Keratinocyte (primary cell): ENCODE measurements at regions not wholly inside any gene's neighbourhood (a gene's known extent, or its start where the extent isn't known, plus 50 kb on each side); places are given as distances from the start of the nearest gene placed in this dataset.

Experiments
- DNase-seq: peaks from one replicate; pipeline ENCODE4 v3.0.0-alpha.2; 2011; ENCODE audit warnings: low read depth, missing footprints, low spot score
- FAIRE-seq: peaks from 2 replicates; lab custom pipeline; 2011; peaks lifted over from hg19 to GRCh38; lab: Jason Lieb, UNC
- H2AFZ ChIP-seq: 2 replicates; pipeline ENCODE4 v1.6.0; 2012; ENCODE audit warnings: low read length, control low read depth, inconsistent platforms; ENCODE audit not compliant: control insufficient read depth
- H3K27ac ChIP-seq: 2 replicates; pipeline ENCODE4 v1.5.1; 2011; ENCODE audit warnings: low read length; ENCODE audit not compliant: control insufficient read depth, insufficient read depth
- H3K27me3 ChIP-seq: 3 replicates; pipeline ENCODE4 v1.6.0; 2011; ENCODE audit warnings: low read length; ENCODE audit not compliant: control insufficient read depth, insufficient read depth; ENCODE audit errors: extremely low read depth
- H3K36me3 ChIP-seq, 2 experiments: 2 replicates in 1 of 2; 3 replicates in 1 of 2; pipeline ENCODE4 v1.5.1; 2011; ENCODE audit warnings: low read length in 2 of 2, mild to moderate bottlenecking in 1 of 2; ENCODE audit not compliant: control insufficient read depth in 2 of 2, insufficient read depth in 2 of 2; ENCODE audit errors: extremely low read depth in 1 of 2
- H3K4me1 ChIP-seq: 3 replicates; pipeline ENCODE4 v1.5.1; 2011; ENCODE audit warnings: low read length; ENCODE audit not compliant: control insufficient read depth, insufficient read depth; ENCODE audit errors: extremely low read depth
- H3K4me2 ChIP-seq: 3 replicates; pipeline ENCODE4 v1.6.0; 2011; ENCODE audit warnings: low read depth, low read length; ENCODE audit not compliant: control insufficient read depth, insufficient read depth; ENCODE audit errors: extremely low read depth
- H3K4me3 ChIP-seq, 3 experiments: fragments of 200-600 bp in 1 of 3; sonication (generic) in 1 of 3; 2 replicates in 2 of 3; 3 replicates in 1 of 3; pipeline ENCODE4 v1.5.1; 2011 to 2016; ENCODE audit warnings: low read length in 3 of 3, mild to moderate bottlenecking in 3 of 3, control low read depth in 2 of 3, inconsistent platforms in 1 of 3, low read depth in 1 of 3, mixed read lengths in 1 of 3, mixed run types in 1 of 3, moderate library complexity in 1 of 3; ENCODE audit not compliant: control insufficient read depth in 2 of 3, insufficient read depth in 2 of 3; ENCODE audit errors: extremely low read depth in 1 of 3
- H3K79me2 ChIP-seq: 2 replicates; pipeline ENCODE4 v1.6.0; 2012; ENCODE audit warnings: low read length; ENCODE audit not compliant: control insufficient read depth, insufficient read depth
- H3K9ac ChIP-seq: 3 replicates; pipeline ENCODE4 v1.6.0; 2011; ENCODE audit warnings: low read length; ENCODE audit not compliant: control insufficient read depth, insufficient read depth; ENCODE audit errors: extremely low read depth
- H3K9me1 ChIP-seq: 3 replicates; pipeline ENCODE4 v1.6.0; 2011; ENCODE audit warnings: low read length; ENCODE audit not compliant: control insufficient read depth, insufficient read depth; ENCODE audit errors: extremely low read depth
- H3K9me3 ChIP-seq: 2 replicates; pipeline ENCODE4 v1.5.1; 2012; ENCODE audit warnings: low read depth, low read length; ENCODE audit not compliant: control insufficient read depth
- H4K20me1 ChIP-seq: 3 replicates; pipeline ENCODE4 v1.6.0; 2011; ENCODE audit warnings: low read length; ENCODE audit not compliant: control insufficient read depth, insufficient read depth; ENCODE audit errors: extremely low read depth
- EZH2 ChIP-seq: IDR thresholded peaks from one replicate; pipeline ENCODE4 v1.6.1; 2012; ENCODE audit warnings: inconsistent platforms, mild to moderate bottlenecking, low read length, moderate library complexity
- dilution Hi-C: fragments of 300-500 bp; cut with MboI; formaldehyde crosslinking; loops from one replicate; pipeline ENCODE4 v1.7.0; 2020; ENCODE audit warnings: low sequenced_read_pairs; ENCODE audit not compliant: extremely low pct_ligation_motif_present
- TF ChIP-seq, protein P1 (sequence below), 3 experiments: IDR thresholded peaks in 1 of 3; conservative IDR thresholded peaks in 1 of 3; optimal IDR thresholded peaks in 1 of 3; 2 replicates in 2 of 3; 3 replicates in 1 of 3; pipeline versions ENCODE3 to v1.5.1; 2011; ENCODE audit warnings: low read length in 3 of 3, mild to moderate bottlenecking in 3 of 3, moderate library complexity in 2 of 3, control low read depth in 1 of 3, inconsistent platforms in 1 of 3; ENCODE audit not compliant: insufficient read depth in 2 of 3; ENCODE audit errors: extremely low read depth in 1 of 3

DNA sequence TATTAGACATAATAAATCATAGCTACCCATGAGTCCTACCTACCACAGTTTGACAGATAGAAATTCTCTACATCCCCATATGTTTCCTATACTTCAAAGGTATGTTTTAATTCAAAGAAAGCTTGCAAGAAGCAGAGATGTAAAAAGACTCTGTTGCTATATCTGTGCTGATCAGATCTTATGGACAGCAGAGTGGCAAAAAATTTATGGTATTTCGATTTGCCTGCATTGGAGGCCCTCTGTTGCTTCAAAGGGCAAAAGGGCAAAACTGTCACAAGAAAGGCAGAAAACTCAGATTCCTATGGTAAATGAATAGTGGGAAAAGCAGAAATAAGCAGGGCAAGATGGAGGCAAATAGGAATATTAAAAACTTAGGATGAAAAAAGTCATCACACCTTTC, 447.8 kb upstream of the SPHKAP start:
- Histone ChIP-seq H3K4me3 (no peak overlapping the region), H3K9me1 (no peaks in the 10 kb centered on the region), H3K9me3 (no peaks in the 10 kb centered on the region), H3K4me1 (no peaks in the 10 kb centered on the region), H2AFZ (no peak overlapping the region), H3K4me2 (no peak overlapping the region), H3K36me3 (no peaks in the 10 kb centered on the region), H3K79me2 (no peaks in the 10 kb centered on the region), H4K20me1 (no peaks in the 10 kb centered on the region), H3K27ac (no peak overlapping the region), H3K9ac (no peak overlapping the region), H3K27me3 (no peaks in the 10 kb centered on the region)
- dilution Hi-C loops: no loop called here
- FAIRE-seq: no peak
- TF ChIP-seq, protein P1, sequence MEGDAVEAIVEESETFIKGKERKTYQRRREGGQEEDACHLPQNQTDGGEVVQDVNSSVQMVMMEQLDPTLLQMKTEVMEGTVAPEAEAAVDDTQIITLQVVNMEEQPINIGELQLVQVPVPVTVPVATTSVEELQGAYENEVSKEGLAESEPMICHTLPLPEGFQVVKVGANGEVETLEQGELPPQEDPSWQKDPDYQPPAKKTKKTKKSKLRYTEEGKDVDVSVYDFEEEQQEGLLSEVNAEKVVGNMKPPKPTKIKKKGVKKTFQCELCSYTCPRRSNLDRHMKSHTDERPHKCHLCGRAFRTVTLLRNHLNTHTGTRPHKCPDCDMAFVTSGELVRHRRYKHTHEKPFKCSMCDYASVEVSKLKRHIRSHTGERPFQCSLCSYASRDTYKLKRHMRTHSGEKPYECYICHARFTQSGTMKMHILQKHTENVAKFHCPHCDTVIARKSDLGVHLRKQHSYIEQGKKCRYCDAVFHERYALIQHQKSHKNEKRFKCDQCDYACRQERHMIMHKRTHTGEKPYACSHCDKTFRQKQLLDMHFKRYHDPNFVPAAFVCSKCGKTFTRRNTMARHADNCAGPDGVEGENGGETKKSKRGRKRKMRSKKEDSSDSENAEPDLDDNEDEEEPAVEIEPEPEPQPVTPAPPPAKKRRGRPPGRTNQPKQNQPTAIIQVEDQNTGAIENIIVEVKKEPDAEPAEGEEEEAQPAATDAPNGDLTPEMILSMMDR (optimal IDR thresholded peaks at IDR 0.05 in 1 of 3, IDR thresholded peaks at IDR 0.05 in 1 of 3, conservative IDR thresholded peaks at IDR 0.05 in 1 of 3; ENCODE audit: extremely low read depth in 1 of 3, insufficient read depth in 2 of 3, low read length in 3 of 3): no peak
- TF ChIP-seq EZH2: no peak
- no peak for DNase-seq

- H3K9ac ChIP-seq: no peak overlapping the region
- H3K4me1 ChIP-seq: no peaks in the 10 kb centered on the region
- no peaks in the 10 kb centered on the region for H3K79me2 ChIP-seq
- no peak for DNase-seq
- no peaks in the 10 kb centered on the region for H3K27me3 ChIP-seq
- no peaks in the 10 kb centered on the region for H3K9me1 ChIP-seq
- H4K20me1 ChIP-seq: no peaks in the 10 kb centered on the region
- no peak overlapping the region for H2AFZ ChIP-seq
- H3K36me3 ChIP-seq: no peaks in the 10 kb centered on the region
- H3K4me2 ChIP-seq: no peak overlapping the region
- no peak for TF ChIP-seq EZH2
- TF ChIP-seq, protein P1 (optimal IDR thresholded peaks at IDR 0.05 in 1 of 3, IDR thresholded peaks at IDR 0.05 in 1 of 3, conservative IDR thresholded peaks at IDR 0.05 in 1 of 3; ENCODE audit: extremely low read depth in 1 of 3, insufficient read depth in 2 of 3, low read length in 3 of 3): no peak
- dilution Hi-C loops: no loop called here
- H3K4me3 ChIP-seq: no peak overlapping the region
- no peak for FAIRE-seq
- no peaks in the 10 kb centered on the region for H3K9me3 ChIP-seq
- no peak overlapping the region for H3K27ac ChIP-seq
Observed at GRCh38 chr2:228628682-228629081, 447.2 kb upstream of the SPHKAP start.
